Hypothalamus (tissue), 51 donors: ENCODE measurements at regions not wholly inside any gene's neighbourhood (a gene's known extent, or its start where the extent isn't known, plus 50 kb on each side); places are given as distances from the start of the nearest gene placed in this dataset.

ENCODE experiments used
- DNase-seq, 51 donors: peaks; one replicate each; lab custom pipeline; 2025; lab: John Stamatoyannopoulos, UW

DNA sequence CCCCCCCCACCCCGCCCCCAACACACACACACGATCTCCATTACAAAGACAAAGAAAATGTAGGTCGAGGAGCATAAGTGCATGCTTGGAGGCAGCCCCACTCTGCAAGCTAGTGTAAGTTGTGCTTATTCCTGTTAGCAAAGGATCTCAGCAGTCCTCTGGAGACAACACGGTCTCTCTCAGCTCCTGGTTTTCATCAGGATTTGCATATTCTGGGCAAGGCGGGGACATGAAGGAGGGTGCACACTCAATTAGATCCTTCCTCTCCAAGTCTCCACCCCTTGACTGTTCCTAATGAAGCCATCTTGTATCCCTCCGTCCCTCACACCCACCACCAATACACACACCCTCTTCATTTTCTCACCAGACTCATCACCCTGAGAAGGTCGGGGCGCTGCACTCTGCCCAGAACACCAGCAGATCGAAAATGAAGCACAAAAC, 63.8 kb downstream of the MRPL46 start:
- no peak for DNase-seq

- DNase-seq: peak in 3 of 51 donors; percentile 1 to 63 (median 1)
Measured at GRCh38 chr15:88401996-88402656, 65.1 kb downstream of the MRPL46 start.

GRCh38 chr15:88401251-88401995, 65.8 kb downstream of the MRPL46 start:
- no peak for DNase-seq

DNA sequence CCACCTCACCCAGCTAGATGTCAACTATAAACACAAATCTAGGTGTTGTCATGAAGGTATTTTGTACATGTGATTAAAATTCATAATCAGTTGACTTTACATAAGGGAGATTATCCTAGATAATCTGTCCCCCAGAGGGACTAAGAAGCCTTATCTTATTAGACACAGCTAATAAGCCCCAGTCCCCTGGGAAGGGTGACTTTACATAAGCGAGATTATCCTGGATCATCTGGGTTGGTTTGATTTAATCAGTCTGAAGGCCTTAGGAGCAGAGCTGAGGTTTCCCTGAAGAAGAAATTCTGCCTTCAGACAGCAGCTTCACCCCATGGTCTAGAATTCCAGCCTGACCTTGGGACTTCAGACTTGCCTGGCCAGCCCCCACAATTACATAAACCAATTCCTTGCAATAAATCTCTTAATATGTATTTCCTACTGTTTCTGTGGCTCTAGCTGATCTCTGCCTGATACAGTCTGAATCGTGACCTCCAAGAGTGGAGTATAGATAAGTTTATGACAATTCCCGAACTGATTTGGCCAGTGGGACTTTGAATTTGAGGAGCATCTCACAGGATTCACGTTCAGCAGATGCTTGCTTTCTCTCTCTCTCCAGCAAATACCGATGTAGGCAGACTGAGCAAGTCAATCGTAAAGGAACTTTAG, 66.5 kb downstream of the MRPL46 start:
- no peak for DNase-seq

DNA sequence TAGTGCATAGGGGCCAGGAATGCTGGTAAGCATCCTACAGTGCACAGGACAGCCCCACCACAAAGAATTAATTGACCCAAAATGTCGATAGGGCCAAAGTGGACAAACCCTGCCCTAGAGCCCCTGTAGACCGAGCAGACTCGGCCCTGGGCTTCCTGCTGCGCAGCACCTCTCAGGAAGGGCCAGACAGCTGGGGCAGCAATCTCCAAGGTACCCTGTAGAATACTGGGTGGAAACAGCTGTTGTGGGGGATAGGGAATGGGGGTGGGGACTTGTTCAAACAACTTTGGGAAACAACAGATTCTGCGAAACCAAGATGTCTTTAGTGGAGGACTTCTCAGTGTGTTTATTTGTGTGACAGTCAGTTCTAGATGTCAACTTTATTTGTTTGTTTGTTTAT, 67.1 kb downstream of the MRPL46 start:
- DNase-seq: no peak

DNA sequence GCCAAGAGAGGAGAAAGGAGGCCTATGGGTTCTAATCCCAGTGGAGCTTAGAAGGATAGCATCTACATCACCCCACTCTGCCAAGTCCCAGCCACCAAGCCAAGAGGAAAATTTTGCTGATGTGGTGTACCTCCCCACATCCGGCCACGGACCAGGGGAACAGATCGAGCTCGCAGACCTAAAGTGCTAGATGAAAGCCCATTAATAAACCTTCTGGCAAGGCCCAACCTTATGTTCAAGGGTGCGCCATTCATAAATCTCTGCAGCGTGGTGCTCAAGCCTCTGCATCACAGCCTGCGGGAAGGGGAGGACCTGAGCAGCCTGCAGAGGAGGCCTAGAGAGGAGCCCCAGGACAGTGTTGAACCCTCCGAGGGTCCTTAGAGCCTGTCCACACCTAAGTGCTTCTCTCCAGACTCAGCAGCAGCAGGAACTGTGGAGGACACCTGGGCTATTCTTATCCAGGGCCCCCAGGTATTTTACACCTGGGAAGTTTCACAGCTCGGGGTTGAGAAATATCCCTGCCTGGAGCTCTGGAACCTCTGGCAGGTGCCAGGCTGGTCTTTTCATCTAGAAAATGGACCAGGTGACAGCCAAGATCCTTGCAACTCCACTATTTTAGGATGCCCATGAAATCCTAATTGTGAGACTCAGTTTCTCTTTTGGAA, 68.0 kb downstream of the MRPL46 start:
- no peak for DNase-seq

DNA sequence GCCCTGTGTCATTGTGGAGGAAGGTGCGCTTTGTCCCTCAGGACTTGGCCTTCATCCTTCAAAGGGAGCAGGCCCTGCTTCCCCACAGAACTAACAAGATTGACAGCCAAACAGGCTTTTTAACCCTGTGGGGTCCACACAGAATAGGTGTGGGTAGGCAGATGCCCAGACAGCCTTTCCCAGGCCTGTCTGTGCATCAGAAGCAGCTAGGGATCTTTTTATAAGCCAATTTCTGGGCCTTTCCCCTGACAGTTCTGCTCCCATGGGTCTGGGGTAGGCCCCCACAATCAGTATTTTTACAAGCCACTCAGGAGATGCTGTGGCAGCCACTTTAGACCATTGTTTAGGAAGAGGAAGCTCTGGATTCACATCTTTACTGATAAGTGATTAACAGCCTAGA, 69.2 kb downstream of the MRPL46 start:
- DNase-seq: no peak

- no peak for DNase-seq
Measured at GRCh38 chr15:88397506-88397905, 69.7 kb downstream of the MRPL46 start.

DNA sequence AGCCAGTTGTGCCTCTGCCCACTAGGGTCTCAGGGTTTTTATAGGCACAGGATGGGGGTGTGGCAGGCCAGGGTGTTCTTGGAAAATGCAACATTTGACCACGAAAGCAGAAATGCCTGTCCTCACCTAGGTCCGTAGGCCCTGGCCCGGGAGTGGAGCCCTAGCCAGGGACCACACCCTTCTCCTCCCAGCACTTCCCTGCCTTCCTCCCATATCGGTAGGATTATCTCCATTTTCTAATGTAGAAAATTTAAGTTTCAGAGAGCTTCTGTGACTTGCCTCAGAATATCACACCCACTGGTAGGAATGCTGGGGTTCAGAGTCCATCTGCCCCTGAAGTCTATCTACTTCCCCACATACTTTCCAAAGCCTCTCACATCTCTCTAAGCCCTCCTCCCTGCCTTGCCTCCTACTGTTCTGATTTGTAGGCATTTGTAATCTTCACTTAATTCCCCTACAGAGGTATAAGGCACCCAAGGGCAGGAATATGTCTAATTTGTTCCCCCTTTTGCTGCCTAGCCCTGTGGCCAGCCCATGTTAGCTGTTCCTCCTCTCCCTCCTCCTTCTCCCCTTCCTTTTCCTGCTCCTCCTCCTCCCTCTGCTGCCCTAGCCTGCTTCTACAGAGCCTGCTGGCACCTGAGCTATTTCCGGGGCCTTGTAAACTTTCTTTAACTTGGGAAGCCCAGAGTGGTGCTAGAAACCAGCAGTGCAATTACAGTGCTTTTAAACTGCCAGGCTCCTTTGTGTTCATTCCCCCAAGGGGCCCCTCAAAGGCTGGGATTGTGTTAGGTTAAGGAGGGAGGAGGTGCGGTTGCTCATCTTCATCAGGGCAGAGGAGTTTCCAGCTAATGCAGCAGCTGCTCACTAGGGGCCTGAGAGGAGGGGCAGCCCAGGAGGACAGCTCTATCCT, 71.1 kb downstream of the MRPL46 start:
- no peak for DNase-seq

- no peak for DNase-seq
Measured at GRCh38 chr15:88395241-88395640, 71.9 kb downstream of the MRPL46 start.

GRCh38 chr15:88394553-88395145, 72.5 kb downstream of the MRPL46 start:
- no peak for DNase-seq

DNA sequence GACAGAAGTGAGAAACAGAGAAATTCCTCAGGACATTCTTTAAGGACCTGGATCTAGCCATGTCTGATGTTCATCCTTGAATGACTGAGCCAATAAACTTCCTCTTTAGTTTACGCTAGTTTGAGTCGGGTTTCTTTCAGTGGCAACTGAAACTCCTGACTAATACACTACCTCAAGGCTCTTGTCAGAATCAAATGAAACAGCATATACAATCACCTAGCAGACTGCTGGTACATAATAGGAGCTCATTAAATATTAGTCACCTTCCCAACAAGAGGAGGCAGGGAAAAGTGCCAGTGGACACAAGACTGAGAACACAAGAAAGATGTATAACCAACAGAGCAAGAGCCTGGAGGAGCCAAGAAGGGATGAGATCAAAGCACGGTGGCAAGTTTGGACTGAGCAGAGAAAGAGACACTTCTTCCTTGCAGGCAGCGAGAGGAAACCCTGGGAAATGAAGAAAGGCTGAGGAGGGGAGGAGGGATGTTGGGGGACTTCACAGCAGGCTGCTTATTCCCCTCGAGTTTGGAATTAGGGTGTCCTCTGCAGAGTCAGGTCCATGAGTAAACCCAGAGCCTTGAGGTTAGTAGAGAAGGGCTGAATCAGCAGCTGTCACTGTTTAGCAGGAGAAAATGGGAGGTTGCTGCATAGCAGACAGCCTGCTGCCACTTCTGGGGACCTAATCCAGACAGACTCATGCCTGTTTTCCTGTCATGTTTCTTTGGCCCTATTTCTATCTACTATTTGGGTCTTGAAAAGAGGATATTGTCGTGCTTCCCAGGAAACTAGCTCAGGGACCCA, 73.3 kb downstream of the MRPL46 start:
- DNase-seq: no peak

DNA sequence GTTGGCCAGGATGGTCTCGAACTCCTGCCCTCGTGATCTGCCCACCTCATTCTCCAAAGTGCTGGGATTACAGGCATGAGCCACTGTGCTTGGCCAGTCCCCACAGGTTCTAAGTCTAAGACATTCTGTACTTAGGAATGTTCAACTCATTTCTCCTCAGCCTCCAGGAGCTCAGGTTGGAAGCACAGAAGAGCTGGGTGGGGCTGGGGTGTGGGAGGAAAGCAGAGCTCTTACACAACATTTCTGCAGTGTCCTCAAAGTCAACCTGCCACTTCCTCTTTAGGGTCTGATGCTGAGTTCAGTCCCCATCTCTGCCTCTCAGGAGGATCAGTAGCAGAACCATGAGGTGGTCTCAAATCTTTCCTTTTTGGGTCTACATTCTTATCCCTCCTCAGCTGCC, 75.5 kb downstream of the MRPL46 start:
- peak in 1 of 51 donors; percentile 16 for DNase-seq

DNA sequence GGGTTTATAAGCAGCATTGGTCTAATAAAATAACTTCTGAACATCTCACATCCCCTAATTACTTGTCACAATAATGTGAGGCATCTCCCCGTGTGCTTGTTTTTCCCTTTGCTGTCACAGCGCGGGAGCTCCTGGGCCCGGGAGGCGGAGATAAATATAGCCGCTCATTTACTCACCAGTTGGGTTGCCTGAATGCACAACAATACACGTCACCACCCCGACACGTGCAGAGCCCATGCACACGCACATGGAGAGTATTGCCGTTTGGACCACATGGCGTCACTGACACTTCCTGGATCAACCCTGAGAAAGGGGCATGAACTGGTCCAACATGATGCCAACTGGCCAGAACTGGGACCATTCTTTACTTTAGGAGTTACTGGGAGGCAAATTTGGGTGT, 76.2 kb downstream of the MRPL46 start:
- no peak for DNase-seq

DNA sequence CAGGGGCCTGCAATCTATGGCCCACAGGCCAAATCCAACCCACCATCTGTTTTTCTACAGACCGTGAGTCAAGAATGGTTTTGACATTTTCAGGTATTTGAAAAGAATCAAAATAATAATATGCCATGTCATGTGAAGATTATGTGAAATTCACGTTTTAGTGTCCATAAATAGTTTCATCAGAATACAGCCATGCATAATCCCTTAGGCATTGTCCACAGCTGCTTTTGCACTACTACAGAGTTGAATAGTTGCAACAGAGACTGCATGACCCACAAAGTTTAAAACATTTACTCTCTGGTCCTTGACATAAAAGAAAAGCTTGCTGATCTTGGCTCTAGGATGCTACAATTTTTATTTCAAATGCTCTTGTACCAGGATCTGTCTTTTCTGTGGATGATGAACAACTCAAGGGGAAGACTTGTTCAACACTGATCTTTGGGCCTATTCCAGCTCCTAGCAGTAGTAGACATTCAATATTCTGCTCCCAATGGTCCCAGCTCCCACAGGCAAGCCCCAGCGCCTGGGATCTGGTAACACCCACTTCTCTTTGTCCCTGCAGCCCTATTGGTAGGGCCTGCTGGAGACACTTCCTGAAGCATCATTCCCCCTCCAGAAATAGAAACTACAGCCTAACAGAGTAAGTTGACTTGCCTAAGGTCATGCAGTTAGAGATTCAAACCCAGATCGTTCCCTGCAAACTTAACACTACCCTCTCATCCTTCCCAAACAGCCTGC, 76.9 kb downstream of the MRPL46 start:
- no peak for DNase-seq

DNA sequence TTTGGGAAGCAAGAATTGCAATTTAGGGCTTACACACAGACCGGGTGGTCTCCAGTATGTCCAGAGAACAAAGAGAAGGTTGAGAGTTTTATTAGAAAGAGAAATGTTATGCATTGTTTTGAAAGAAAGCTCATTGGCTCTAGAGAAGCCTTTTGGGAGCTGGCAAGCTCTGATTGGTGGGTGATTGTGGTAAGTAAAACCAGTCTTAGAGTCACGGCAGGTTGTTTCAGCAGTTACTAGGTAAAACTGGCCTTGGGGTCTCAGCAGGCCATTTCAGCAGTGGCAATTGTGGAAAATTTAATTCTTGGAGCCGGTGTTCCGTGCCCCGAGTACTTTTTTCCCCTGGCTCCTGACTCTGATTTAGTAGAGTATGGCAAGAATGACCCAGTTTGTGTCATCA, 78.1 kb downstream of the MRPL46 start:
- no peak for DNase-seq

GRCh38 chr15:88388686-88389085, 78.5 kb downstream of the MRPL46 start:
- no peak for DNase-seq

DNA sequence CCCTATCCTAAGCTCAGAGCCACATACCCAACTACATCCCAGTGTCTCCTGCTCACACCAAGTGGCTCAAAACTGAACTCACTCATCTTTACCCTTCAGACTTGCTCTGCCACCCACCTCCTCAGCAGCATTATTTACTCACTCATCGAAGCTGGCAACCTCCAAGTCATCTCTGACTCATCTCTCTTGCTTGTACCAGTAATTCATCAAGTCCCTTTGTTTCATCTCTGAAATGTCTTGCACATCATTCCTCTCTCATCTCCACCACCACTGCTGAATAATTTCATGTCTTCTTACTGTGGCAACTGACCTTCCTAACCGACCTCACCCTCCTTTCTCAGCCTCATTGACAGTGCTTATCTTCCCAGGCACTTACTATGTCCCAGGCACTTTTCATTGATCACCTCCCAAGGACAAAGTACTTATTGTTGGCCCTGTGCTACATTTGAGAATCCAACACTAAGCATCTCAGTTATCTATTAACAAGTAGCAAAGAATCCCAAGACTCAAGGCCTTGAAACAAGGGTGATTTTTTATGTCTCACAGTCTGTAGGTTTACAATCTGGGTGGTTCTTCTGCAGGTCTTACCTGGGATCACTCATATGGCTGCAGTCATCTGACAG, 82.0 kb downstream of the MRPL46 start:
- DNase-seq: peak in 1 of 51 donors; percentile 25
